GM10266 (cell line): ENCODE measurements at regions not wholly inside any gene's neighbourhood (a gene's known extent, or its start where the extent isn't known, plus 50 kb on each side); places are given as distances from the start of the nearest gene placed in this dataset.
"Not testable (repeated sequence)": the region's sequence is repeated elsewhere in the genome, so short reads cannot be mapped to it uniquely, and the experiment has no call there.

Experiments
- DNase-seq: peaks from one replicate; pipeline ENCODE4 v3.0.0; 2012; ENCODE audit errors: extremely low spot score
- CTCF ChIP-seq: IDR thresholded peaks from 2 replicates; pipeline ENCODE4 v1.5.1; 2012; ENCODE audit warnings: mild to moderate bottlenecking, low read depth; ENCODE audit not compliant: control insufficient read depth, insufficient read depth; ENCODE audit errors: missing control alignments

GRCh38 chr15:38748710-38749109 is 184.1 kb upstream of the RASGRP1 start:
- no peak for TF ChIP-seq CTCF
- DNase-seq = no peak

- no peak for DNase-seq
- no peak for TF ChIP-seq CTCF
These were observed 186.2 kb upstream of the RASGRP1 start for GRCh38 chr15:38750786-38751185.

- no peak for DNase-seq
- TF ChIP-seq CTCF = no peak
These were observed 191.1 kb upstream of the RASGRP1 start for GRCh38 chr15:38755718-38756117.

GRCh38 chr15:38756441-38756840 is 191.8 kb upstream of the RASGRP1 start:
- no peak for DNase-seq
- no peak for TF ChIP-seq CTCF

- no peak for TF ChIP-seq CTCF
- DNase-seq = no peak
These were observed 193.4 kb upstream of the RASGRP1 start for GRCh38 chr15:38758043-38758442.

- DNase-seq = no peak
- no peak for TF ChIP-seq CTCF
These were observed 197.1 kb upstream of the RASGRP1 start for GRCh38 chr15:38761681-38762080.

- TF ChIP-seq CTCF = no peak
- no peak for DNase-seq
These were observed 204.4 kb upstream of the RASGRP1 start for GRCh38 chr15:38768970-38769369.

GRCh38 chr15:38769492-38769891 is 204.9 kb upstream of the RASGRP1 start:
- TF ChIP-seq CTCF = no peak
- no peak for DNase-seq

- not testable (repeated sequence) for DNase-seq
These were observed 209.5 kb upstream of the RASGRP1 start for GRCh38 chr15:38774076-38774475.
